Cardiac fibroblast (primary cell): ENCODE measurements at regions not wholly inside any gene's neighbourhood (a gene's known extent, or its start where the extent isn't known, plus 50 kb on each side); places are given as distances from the start of the nearest gene placed in this dataset.

ENCODE experiments used
- DNase-seq, 2 donors: peaks; one replicate each; pipeline versions ENCODE4 v3.0.0 to v3.0.0-alpha.2; 2010; ENCODE audit warnings: low read depth in 2 of 2
- H3K4me3 ChIP-seq, 2 donors: replicated peaks in 1 of 2; 1 replicate in 1 of 2; 2 replicates in 1 of 2; pipeline ENCODE4 v1.5.1; 2011; ENCODE audit warnings: low read depth in 2 of 2, low read length in 2 of 2, mild to moderate bottlenecking in 2 of 2, moderate library complexity in 1 of 2
- CTCF ChIP-seq: IDR thresholded peaks from one replicate; pipeline ENCODE4 v1.5.1; 2011; ENCODE audit warnings: low read depth, mild to moderate bottlenecking, low read length, inconsistent platforms

DNA sequence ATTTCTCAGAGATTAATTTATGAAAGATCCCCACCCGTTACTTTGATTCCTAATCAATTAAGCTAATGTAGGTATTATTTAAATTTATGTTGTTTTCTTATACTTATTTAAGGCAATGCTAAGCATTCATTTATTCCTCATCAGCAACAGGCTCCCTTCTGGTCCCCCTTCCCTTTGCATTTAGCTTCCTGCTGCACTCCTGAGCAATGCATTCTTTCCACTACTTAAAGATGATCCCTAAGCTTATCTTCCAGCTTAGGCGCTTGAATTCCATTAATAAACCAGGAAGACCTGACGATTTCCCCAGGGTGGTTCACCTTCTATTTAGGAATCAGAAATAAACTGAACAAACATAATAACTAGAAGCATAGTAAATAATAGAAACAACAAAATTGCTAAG, 1003.1 kb downstream of the FSTL5 start:
- no peak for DNase-seq
- H3K4me3 ChIP-seq = no peak overlapping the region
- no peak for TF ChIP-seq CTCF

DNA sequence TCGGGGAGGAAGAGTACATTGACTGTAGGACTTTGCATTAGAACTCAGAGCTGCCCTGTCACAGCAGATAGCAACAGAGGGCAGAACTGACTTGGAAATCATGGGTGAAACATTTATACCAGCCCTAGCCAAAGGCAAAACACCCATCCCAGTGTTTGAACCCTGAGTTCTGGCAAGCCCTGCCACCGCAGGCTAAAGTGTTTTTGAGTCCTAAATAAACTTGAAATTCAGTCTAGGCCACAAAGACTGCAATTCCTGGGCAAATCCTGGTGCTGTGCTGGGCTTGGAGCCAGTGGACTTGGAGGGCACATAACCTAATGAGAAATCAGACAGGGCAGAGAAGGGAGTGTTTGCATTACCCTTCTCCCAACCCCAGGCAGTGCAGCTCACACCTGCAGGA, 1015.7 kb downstream of the FSTL5 start:
- no peak for TF ChIP-seq CTCF
- H3K4me3 ChIP-seq = no peak overlapping the region
- DNase-seq = no peak

DNA sequence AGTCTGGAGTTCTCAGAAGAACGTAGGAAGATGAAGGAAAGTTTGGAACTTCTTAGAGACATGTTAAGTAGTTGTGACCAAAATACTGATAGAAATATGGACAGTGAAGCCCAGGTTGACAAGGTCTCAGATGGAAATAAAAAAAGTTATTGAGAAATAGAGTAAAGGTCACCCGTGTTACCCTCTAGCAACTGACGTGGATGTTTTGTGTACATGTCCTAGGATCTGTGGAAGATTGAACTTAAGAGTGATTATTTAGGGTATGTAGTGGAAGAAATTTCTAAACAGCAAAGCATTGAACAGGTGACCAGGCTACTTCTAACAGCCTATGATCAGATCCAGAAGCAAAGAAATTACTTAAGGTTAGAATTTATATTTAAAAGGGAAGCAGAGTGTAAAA, 1020.4 kb downstream of the FSTL5 start:
- no peak for TF ChIP-seq CTCF
- no peak for DNase-seq
- H3K4me3 ChIP-seq = no peak overlapping the region

DNA sequence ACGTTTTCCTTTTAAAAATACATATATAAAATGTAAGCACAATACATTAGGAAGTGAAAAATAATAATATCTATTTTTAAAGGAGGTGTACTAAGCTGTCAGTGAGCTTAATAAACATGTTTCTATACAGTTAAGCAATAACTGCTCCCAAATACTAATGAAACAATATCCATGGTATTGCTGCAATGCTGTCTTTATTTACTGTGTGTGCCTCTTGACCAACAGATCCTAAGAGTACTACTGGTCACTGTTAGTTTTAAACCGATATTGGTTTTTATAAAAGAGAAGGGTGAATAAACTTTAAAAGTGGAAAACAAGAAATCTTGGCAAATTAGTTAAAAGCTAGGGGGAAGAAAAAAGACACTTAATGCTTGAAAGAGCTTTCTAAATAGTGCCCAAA, 1029.0 kb downstream of the FSTL5 start:
- no peak overlapping the region for H3K4me3 ChIP-seq
- TF ChIP-seq CTCF = no peak
- no peak for DNase-seq

- TF ChIP-seq CTCF = no peak
- no peak overlapping the region for H3K4me3 ChIP-seq
- DNase-seq = no peak
Measured at GRCh38 chr4:161133586-161134276, 1030.1 kb downstream of the FSTL5 start.

- DNase-seq = no peak
- no peak for TF ChIP-seq CTCF
- no peak overlapping the region for H3K4me3 ChIP-seq
Measured at GRCh38 chr4:161132715-161133425, 1030.9 kb downstream of the FSTL5 start.

DNA sequence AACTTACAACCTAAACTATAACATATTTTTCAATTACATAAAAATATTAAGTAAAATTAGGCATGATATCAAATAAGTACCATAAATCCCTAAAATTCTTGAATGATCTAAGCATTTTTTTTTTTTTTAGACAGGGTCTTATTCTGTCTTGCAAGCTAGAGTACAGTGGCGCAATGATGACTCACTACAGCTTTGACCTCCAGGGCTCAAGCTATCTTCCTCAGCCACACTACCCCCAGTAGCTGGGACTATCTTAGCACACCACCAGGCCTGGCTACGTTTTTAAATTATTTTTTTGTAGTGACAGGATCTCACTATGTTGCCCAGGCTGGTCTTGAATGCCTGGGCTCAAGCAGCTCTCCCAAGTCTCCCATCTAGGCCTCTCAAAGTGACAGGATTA, 1042.3 kb downstream of the FSTL5 start:
- no peak for TF ChIP-seq CTCF
- H3K4me3 ChIP-seq = no peak overlapping the region
- DNase-seq = no peak
